HCT116 (cell line): ENCODE measurements at regions not wholly inside any gene's neighbourhood (a gene's known extent, or its start where the extent isn't known, plus 50 kb on each side); places are given as distances from the start of the nearest gene placed in this dataset.

ENCODE experiments used
- ATAC-seq: fragments of 200-7000 bp; cut with Tn5 transposase; 2 replicates; pipeline ENCODE4 v1.9.1; 2020; ENCODE audit warnings: mild to moderate bottlenecking, moderate library complexity
- BruUV-seq: library from RNA; stranded (reverse); fragments of 400-500 nt; replicated peaks from 2 replicates; lab custom pipeline; 2021; lab: Mats Ljungman, UMichigan
- CTCF ChIA-PET: fragments of 300-600 bp; sonication (Branson Sonifier 250); formaldehyde crosslinking; loops from one replicate; lab custom pipeline; 2021; ENCODE audit warnings: antibody characterized with exemption; lab: Charles Lee
- POLR2A ChIA-PET: fragments of 300-600, 350-600 bp; sonication (Branson Sonifier 250); formaldehyde crosslinking; loops from one replicate; lab custom pipeline; 2021; ENCODE audit warnings: antibody characterized with exemption; lab: Charles Lee
- RAD21 ChIA-PET, 2 experiments: fragments of 300-600 bp; sonication (Branson Sonifier 250); formaldehyde crosslinking; loops; one replicate each; lab custom pipeline; 2023; ENCODE audit warnings: low total read pairs in 2 of 2; ENCODE audit not compliant: uncharacterized antibody in 2 of 2, unreplicated experiment in 2 of 2, low non-redundant PET in 1 of 2; lab: Charles Lee
- DNase-seq: peaks from one replicate; pipeline ENCODE4 v3.0.0-alpha.2; 2010; ENCODE audit warnings: low read depth, low spot score
- H2AFZ ChIP-seq: fragments of 200-600 bp; shearing (Covaris generic), sonication (generic); 2 replicates; pipeline ENCODE4 v1.6.1; 2017; ENCODE audit warnings: low read depth, mixed run types, mixed read lengths, antibody characterized with exemption, low read length; ENCODE audit not compliant: poor library complexity, severe bottlenecking
- H3K27ac ChIP-seq: 2 replicates; pipeline ENCODE4 v1.5.1; 2012; ENCODE audit warnings: low read depth, low read length
- H3K27me3 ChIP-seq: fragments of 200-600 bp; sonication (generic); 2 replicates; pipeline ENCODE4 v1.6.1; 2016; ENCODE audit warnings: mixed run types, low read length, mixed read lengths; ENCODE audit not compliant: insufficient read depth
- H3K36me3 ChIP-seq, 2 experiments: fragments of 200-500 bp in 1 of 2; fragments of 200-600 bp in 1 of 2; sonication (Bioruptor generic) in 1 of 2; sonication (generic) in 1 of 2; 2 replicates each; pipeline versions ENCODE4 v1.5.1 to v1.6.1; 2014 to 2016; ENCODE audit warnings: low read length in 2 of 2, inconsistent platforms in 1 of 2, mixed read lengths in 1 of 2, mixed run types in 1 of 2; ENCODE audit not compliant: insufficient read depth in 2 of 2, control insufficient read depth in 1 of 2
- H3K4me1 ChIP-seq, 2 experiments: fragments of 200-600 bp in 1 of 2; sonication (generic) in 1 of 2; 2 replicates each; pipeline versions ENCODE4 v1.5.1 to v1.6.1; 2012 to 2017; ENCODE audit warnings: low read length in 2 of 2, inconsistent platforms in 1 of 2, mild to moderate bottlenecking in 1 of 2, mixed read lengths in 1 of 2, mixed run types in 1 of 2, moderate library complexity in 1 of 2; ENCODE audit not compliant: insufficient read depth in 2 of 2, control insufficient read depth in 1 of 2
- H3K4me2 ChIP-seq: fragments of 200-600 bp; sonication (generic); 2 replicates; pipeline ENCODE4 v1.6.1; 2017; ENCODE audit warnings: mixed run types, low read length, mixed read lengths
- H3K4me3 ChIP-seq, 2 experiments: fragments of 200-600 bp in 1 of 2; sonication (generic) in 1 of 2; replicated peaks in 1 of 2; 2 replicates each; pipeline ENCODE4 v1.5.1; 2011 to 2016; ENCODE audit warnings: low read length in 2 of 2, control low read depth in 1 of 2, low read depth in 1 of 2, mild to moderate bottlenecking in 1 of 2, mixed read lengths in 1 of 2, mixed run types in 1 of 2
- H3K79me2 ChIP-seq: fragments of 200-600 bp; sonication (generic); 2 replicates; pipeline ENCODE4 v1.6.1; 2017; ENCODE audit warnings: mild to moderate bottlenecking, mixed run types, low read length, moderate library complexity, mixed read lengths; ENCODE audit not compliant: insufficient read depth
- H3K9ac ChIP-seq: fragments of 200-600 bp; sonication (generic); 2 replicates; pipeline ENCODE4 v1.6.1; 2016; ENCODE audit warnings: low read length, mixed read lengths
- H3K9me2 ChIP-seq: fragments of 200-600 bp; sonication (generic), shearing (Covaris generic); 2 replicates; pipeline ENCODE4 v1.6.1; 2017; ENCODE audit warnings: mixed run types, mild to moderate bottlenecking, moderate library complexity; ENCODE audit not compliant: insufficient read depth
- H3K9me3 ChIP-seq, 2 experiments: fragments of 200-500 bp in 1 of 2; fragments of 200-600 bp in 1 of 2; sonication (Bioruptor generic) in 1 of 2; sonication (generic) in 1 of 2; 2 replicates each; pipeline ENCODE4 v1.6.1; 2014 to 2017; ENCODE audit warnings: low read length in 2 of 2, mixed read lengths in 2 of 2, inconsistent platforms in 1 of 2, low read depth in 1 of 2, mild to moderate bottlenecking in 1 of 2, mixed run types in 1 of 2, moderate library complexity in 1 of 2; ENCODE audit not compliant: control insufficient read depth in 1 of 2, insufficient read depth in 1 of 2
- H4K20me1 ChIP-seq: fragments of 200-600 bp; sonication (generic), shearing (Covaris generic); 2 replicates; pipeline ENCODE4 v1.6.1; 2017; ENCODE audit warnings: mixed run types, mild to moderate bottlenecking, moderate library complexity; ENCODE audit not compliant: insufficient read depth
- CBX3 ChIP-seq: IDR thresholded peaks from 2 replicates; pipeline ENCODE4 v1.6.1; 2012; ENCODE audit warnings: low read depth
- EGR1 ChIP-seq: IDR thresholded peaks from 2 replicates; pipeline ENCODE4 v1.6.1; 2012; ENCODE audit warnings: low read depth
- EZH2 ChIP-seq: fragments of 200-600 bp; sonication (generic); IDR thresholded peaks from 2 replicates; pipeline ENCODE4 v1.6.1; 2017; ENCODE audit warnings: antibody characterized with exemption, mixed run types
- EZH2phosphoT487 ChIP-seq: fragments of 200-600 bp; IDR thresholded peaks from 2 replicates; pipeline ENCODE4 v1.6.1; 2018; ENCODE audit warnings: antibody characterized with exemption, borderline replicate concordance
- FOSL1 ChIP-seq: IDR thresholded peaks from 2 replicates; pipeline ENCODE4 v1.6.1; 2012; ENCODE audit warnings: low read depth
- JUND ChIP-seq: IDR thresholded peaks from 2 replicates; pipeline ENCODE4 v1.6.1; 2012
- POLR2AphosphoS5 ChIP-seq: IDR thresholded peaks from 2 replicates; pipeline ENCODE4 v1.6.1; 2011; ENCODE audit warnings: mild to moderate bottlenecking, low read depth, low read length, moderate library complexity
- RAD21 ChIP-seq: IDR thresholded peaks from 2 replicates; pipeline ENCODE4 v1.6.1; 2012; ENCODE audit warnings: low read depth, mild to moderate bottlenecking
- SIN3A ChIP-seq: IDR thresholded peaks from 2 replicates; pipeline ENCODE4 v1.6.1; 2012; ENCODE audit warnings: low read depth
- ZFX ChIP-seq: fragments of 450-650 bp; IDR thresholded peaks from 2 replicates; pipeline ENCODE4 v1.6.1; 2017
- intact Hi-C: fragments of 100-400 bp; cut with micrococcal nuclease; formaldehyde crosslinking; loops from 2 replicates; pipeline ENCODE4 v1.10.0; 2022
- TF ChIP-seq, protein P1 (sequence below), 3 experiments: fragments of 200-600 bp in 1 of 3; sonication (generic) in 1 of 3; IDR thresholded peaks in 2 of 3; conservative IDR thresholded peaks in 1 of 3; 2 replicates each; pipeline ENCODE4 v1.5.1; 2012 to 2017; ENCODE audit warnings: low read depth in 2 of 3, low read length in 2 of 3, antibody characterized with exemption in 1 of 3, borderline replicate concordance in 1 of 3, control low read depth in 1 of 3, mild to moderate bottlenecking in 1 of 3, mixed read lengths in 1 of 3, mixed run types in 1 of 3, moderate library complexity in 1 of 3; ENCODE audit not compliant: insufficient read depth in 1 of 3
- TF ChIP-seq, protein P2 (sequence below): IDR thresholded peaks from 2 replicates; pipeline ENCODE4 v1.6.1; 2012; ENCODE audit warnings: low read depth

DNA sequence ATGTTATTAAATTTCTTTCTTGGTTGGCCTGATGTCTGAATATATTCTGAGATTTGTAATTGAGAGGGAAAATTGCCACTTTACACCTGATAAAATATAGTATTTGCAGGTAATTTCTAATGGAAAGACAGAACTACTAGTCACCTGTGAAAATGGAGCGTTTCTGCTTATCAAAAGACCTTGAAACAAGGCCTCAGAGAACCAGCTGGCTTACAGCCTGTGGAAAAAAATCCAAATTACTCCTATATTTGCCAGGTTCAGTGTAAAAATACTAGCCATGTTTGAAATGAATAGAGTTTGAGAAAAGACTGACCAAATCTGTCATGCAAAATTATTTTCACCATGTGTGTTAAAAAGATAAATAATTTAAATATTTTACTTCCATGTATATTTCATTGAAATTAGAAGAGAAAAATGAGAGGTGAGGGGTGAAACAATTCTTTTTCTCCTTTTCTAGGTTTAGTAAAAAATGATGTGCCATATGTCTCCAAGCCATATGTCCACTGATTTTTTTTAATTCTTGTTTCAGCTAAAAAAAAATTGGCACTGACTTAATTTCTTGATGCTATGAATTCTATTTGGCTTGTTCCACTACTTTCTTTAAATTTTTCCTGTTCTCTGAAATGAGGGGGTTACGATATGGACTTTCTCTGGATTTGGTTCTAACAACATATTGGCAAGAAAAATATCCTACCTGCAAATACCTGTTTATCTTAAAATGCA is 464.9 kb downstream of the GRXCR1 start:
- ChIA-PET RAD21 (no interaction called here), POLR2A (no interaction called here), CTCF (no interaction called here)
- DNase-seq (no peak), ATAC-seq (no peak)
- Histone ChIP-seq H3K4me2 (no peak overlapping the region), H3K79me2 (no peaks in the 10 kb centered on the region), H3K4me1 (no peaks in the 10 kb centered on the region), H2AFZ (no peak overlapping the region), H3K9ac (no peak overlapping the region), H3K27ac (no peak overlapping the region), H4K20me1 (no peaks in the 10 kb centered on the region), H3K9me3 (peaks cover 10 to 13% of the 10 kb centered on the region in 2 experiments; a peak in 2 of 4 replicates), H3K9me2 (no peaks in the 10 kb centered on the region), H3K36me3 (no peaks in the 10 kb centered on the region), H3K27me3 (no peaks in the 10 kb centered on the region), H3K4me3 (no peak overlapping the region)
- no TSS peak for BruUV-seq
- no peak for TF ChIP-seq EZH2phosphoT487
- no peak for TF ChIP-seq SIN3A
- TF ChIP-seq EZH2, result no peak
- no peak for TF ChIP-seq POLR2AphosphoS5
- TF ChIP-seq, protein P1, sequence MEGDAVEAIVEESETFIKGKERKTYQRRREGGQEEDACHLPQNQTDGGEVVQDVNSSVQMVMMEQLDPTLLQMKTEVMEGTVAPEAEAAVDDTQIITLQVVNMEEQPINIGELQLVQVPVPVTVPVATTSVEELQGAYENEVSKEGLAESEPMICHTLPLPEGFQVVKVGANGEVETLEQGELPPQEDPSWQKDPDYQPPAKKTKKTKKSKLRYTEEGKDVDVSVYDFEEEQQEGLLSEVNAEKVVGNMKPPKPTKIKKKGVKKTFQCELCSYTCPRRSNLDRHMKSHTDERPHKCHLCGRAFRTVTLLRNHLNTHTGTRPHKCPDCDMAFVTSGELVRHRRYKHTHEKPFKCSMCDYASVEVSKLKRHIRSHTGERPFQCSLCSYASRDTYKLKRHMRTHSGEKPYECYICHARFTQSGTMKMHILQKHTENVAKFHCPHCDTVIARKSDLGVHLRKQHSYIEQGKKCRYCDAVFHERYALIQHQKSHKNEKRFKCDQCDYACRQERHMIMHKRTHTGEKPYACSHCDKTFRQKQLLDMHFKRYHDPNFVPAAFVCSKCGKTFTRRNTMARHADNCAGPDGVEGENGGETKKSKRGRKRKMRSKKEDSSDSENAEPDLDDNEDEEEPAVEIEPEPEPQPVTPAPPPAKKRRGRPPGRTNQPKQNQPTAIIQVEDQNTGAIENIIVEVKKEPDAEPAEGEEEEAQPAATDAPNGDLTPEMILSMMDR (IDR thresholded peaks at IDR 0.05 in 2 of 3, conservative IDR thresholded peaks at IDR 0.05 in 1 of 3; ENCODE audit: borderline replicate concordance in 1 of 3, insufficient read depth in 1 of 3, low read depth in 2 of 3, low read length in 2 of 3), result no peak
- no peak for TF ChIP-seq CBX3
- intact Hi-C loops, result no loop called here

DNA sequence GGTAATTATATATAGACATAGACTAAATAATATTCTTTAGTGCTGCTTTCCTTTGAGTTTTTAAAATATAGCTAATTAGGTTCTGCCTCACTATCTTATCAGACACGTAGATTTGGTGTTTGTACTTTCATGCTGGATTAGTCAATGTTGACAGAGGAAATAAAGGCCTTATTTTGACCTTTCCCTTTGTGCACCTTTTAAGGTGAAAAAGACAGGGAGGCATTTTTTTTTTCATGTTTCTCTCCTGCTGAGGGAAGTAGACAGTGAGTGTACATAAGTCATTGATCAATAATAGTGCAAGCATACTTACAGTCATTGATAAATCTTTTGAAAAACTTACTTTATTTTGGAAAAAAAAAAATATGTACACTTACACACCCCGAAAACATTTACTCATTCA is 467.8 kb downstream of the GRXCR1 start:
- no TSS peak for BruUV-seq
- Histone ChIP-seq H3K27ac (no peak overlapping the region), H3K9ac (no peak overlapping the region), H3K4me2 (no peak overlapping the region), H3K36me3 (no peaks in the 10 kb centered on the region), H3K4me1 (no peaks in the 10 kb centered on the region), H3K9me2 (no peaks in the 10 kb centered on the region), H3K9me3 (peaks cover 5 to 11% of the 10 kb centered on the region in 2 experiments; a peak in 2 of 4 replicates), H3K79me2 (no peaks in the 10 kb centered on the region), H2AFZ (no peak overlapping the region), H3K4me3 (no peak overlapping the region), H4K20me1 (no peaks in the 10 kb centered on the region), H3K27me3 (no peaks in the 10 kb centered on the region)
- intact Hi-C loops, result no loop called here
- CTCF ChIA-PET, result no interaction called here
- POLR2A ChIA-PET, result no interaction called here
- RAD21 ChIA-PET, result no interaction called here
- no peak for DNase-seq
- no peak for ATAC-seq
- TF ChIP-seq FOSL1, result no peak
- no peak for TF ChIP-seq RAD21
- TF ChIP-seq JUND, result no peak
- TF ChIP-seq SIN3A, result no peak
- TF ChIP-seq, protein P2, sequence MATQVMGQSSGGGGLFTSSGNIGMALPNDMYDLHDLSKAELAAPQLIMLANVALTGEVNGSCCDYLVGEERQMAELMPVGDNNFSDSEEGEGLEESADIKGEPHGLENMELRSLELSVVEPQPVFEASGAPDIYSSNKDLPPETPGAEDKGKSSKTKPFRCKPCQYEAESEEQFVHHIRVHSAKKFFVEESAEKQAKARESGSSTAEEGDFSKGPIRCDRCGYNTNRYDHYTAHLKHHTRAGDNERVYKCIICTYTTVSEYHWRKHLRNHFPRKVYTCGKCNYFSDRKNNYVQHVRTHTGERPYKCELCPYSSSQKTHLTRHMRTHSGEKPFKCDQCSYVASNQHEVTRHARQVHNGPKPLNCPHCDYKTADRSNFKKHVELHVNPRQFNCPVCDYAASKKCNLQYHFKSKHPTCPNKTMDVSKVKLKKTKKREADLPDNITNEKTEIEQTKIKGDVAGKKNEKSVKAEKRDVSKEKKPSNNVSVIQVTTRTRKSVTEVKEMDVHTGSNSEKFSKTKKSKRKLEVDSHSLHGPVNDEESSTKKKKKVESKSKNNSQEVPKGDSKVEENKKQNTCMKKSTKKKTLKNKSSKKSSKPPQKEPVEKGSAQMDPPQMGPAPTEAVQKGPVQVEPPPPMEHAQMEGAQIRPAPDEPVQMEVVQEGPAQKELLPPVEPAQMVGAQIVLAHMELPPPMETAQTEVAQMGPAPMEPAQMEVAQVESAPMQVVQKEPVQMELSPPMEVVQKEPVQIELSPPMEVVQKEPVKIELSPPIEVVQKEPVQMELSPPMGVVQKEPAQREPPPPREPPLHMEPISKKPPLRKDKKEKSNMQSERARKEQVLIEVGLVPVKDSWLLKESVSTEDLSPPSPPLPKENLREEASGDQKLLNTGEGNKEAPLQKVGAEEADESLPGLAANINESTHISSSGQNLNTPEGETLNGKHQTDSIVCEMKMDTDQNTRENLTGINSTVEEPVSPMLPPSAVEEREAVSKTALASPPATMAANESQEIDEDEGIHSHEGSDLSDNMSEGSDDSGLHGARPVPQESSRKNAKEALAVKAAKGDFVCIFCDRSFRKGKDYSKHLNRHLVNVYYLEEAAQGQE, result no peak
- TF ChIP-seq CBX3, result no peak
- no peak for TF ChIP-seq EZH2
- TF ChIP-seq, protein P1 (IDR thresholded peaks at IDR 0.05 in 2 of 3, conservative IDR thresholded peaks at IDR 0.05 in 1 of 3; ENCODE audit: borderline replicate concordance in 1 of 3, insufficient read depth in 1 of 3, low read depth in 2 of 3, low read length in 2 of 3), result no peak
- TF ChIP-seq ZFX, result no peak
- TF ChIP-seq EGR1, result no peak
